EL (cell line): ENCODE measurements at regions not wholly inside any gene's neighbourhood (a gene's known extent, or its start where the extent isn't known, plus 50 kb on each side); places are given as distances from the start of the nearest gene placed in this dataset.
"Not testable (repeated sequence)": the region's sequence is repeated elsewhere in the genome, so short reads cannot be mapped to it uniquely, and the experiment has no call there.

Source experiments
- DNase-seq: peaks from one replicate; pipeline ENCODE4 v3.0.0-alpha.2; 2016

- DNase-seq, result no peak
Measured at GRCh38 chr10:21363092-21363730, 162.3 kb downstream of the SKIDA1 start.

- no peak for DNase-seq
Measured at GRCh38 chr10:21359202-21359601, 166.3 kb downstream of the SKIDA1 start.

GRCh38 chr10:21355591-21356011 is 169.9 kb downstream of the SKIDA1 start:
- peak; percentile 46 for DNase-seq

GRCh38 chr10:21352886-21353285 is 172.6 kb downstream of the SKIDA1 start:
- no peak for DNase-seq

GRCh38 chr10:21351594-21351993 is 173.9 kb downstream of the SKIDA1 start:
- DNase-seq, result not testable (repeated sequence)

DNA sequence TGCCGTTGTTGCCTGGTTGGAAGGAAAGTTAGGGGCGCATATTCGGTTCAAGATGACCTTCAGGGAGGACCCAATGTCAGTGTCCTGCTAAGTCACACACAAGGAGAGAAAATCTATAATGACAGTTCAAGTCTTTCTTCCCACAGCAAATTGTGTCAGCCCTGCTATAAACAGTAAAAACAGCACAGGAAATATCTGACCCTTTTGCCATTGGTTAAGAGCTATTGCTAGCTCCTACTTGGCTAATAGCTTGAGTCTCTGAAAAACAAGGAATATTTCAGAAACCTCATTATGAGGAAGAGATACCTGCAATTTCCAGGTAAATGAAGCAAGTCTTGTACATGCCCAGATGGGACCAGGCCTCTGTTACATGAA is 175.6 kb downstream of the SKIDA1 start:
- DNase-seq, result no peak

DNA sequence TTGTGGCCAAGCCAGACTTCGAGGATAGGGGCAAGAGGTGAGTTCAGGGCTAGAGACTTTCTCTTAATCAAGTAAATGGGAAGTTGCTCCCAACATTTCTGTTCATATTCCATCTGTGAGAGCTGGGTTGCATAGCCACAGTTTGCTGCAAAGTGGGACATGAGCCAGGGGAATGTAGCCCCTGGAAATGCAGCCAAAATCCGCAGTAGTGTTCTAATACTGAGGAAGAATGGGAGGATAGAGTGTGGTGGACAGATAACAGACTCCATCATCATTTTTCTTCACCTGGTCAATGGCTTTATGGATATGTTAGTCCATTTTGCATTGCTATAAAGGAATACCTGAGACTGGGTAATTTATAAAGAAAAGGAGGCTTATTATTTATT is 177.7 kb downstream of the SKIDA1 start:
- no peak for DNase-seq

DNA sequence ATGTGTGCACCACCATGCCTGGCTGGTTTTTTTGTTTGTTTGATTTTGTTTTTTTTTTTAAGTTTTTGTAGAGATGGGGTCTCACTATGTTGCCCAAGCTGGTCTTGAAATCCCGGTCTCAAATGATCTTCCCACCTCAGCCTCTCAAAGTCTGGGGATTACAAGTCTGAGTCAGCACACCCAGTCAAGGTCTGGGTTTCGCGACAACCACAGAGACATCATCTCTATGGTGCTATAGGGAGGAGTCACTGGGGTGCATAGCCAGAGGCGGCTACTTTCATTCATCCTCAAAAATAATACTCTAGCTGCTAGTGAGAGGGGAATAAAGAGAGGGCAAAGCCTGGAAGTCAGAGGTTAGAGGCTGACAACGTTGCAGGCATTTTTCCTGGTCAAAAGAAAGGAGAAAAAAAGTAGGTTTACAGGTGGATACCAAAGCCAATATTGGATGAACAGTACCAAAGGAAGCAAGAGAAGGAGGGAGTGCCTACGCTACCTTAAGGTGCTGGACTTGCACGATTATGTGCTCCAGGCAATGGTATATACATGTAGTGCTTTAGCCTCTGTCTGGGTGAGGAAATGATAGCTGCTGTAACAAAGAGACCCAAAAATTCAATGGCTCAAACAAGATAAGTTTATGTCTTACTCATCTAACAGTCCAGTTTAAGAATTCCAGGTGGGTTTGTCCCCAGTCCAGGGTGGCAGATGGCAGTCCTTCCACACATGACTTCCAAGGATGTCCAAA is 178.3 kb downstream of the SKIDA1 start:
- no peak for DNase-seq

DNA sequence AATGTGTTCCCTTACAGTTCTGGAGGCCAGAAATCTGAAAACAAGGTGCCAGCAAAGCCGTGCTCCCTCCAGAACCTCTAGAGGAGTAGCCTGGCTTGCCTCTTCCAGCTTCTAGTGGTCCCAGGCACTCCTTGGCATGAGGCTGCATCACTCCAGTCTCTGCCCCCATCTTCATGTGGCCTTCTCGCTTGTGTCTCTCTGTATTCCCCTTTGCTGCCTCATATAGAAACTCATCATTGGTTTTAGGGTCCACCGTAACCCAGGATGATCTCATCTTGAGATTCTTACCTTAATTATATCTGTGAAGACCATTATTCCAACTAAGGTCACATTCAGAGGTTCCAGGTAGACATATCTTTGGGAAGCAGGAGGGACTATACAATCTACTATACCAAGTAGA is 182.4 kb downstream of the SKIDA1 start:
- no peak for DNase-seq

- not testable (repeated sequence) for DNase-seq
Measured at GRCh38 chr10:21342499-21342898, 183.0 kb downstream of the SKIDA1 start.

GRCh38 chr10:21340331-21340730 is 185.2 kb downstream of the SKIDA1 start:
- DNase-seq, result peak; percentile 74

DNA sequence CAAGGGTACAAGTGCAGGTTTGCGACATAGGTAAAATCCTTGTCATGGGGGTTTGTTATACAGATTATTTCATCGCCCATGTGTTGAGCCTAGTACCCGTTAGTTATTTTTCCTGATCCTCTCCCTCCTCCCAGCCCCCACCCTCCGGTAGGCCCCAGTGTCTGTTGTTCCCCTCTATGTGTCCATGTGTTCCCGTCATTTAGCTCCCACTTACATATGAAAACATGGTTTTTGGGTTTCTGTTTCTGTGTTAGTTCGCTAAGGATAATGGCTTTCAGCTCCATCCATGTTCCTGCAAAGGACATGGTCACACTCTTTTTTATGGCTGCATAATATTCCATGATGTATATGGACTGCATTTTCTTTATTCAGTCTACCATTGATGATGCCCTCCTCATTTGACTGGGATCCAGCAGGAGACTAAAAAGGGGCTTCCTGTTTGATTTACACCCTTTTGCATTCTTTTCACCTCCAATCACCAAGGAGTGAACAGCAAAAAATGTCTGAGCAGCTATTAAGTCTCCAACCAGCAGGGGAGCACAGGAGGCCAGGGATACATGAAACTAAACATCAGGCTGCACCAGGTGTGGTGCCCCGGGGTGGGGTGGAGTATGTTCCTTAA is 188.2 kb downstream of the SKIDA1 start:
- DNase-seq, result no peak

GRCh38 chr10:21336476-21337170 is 188.9 kb downstream of the SKIDA1 start:
- DNase-seq, result peak; percentile 98

DNA sequence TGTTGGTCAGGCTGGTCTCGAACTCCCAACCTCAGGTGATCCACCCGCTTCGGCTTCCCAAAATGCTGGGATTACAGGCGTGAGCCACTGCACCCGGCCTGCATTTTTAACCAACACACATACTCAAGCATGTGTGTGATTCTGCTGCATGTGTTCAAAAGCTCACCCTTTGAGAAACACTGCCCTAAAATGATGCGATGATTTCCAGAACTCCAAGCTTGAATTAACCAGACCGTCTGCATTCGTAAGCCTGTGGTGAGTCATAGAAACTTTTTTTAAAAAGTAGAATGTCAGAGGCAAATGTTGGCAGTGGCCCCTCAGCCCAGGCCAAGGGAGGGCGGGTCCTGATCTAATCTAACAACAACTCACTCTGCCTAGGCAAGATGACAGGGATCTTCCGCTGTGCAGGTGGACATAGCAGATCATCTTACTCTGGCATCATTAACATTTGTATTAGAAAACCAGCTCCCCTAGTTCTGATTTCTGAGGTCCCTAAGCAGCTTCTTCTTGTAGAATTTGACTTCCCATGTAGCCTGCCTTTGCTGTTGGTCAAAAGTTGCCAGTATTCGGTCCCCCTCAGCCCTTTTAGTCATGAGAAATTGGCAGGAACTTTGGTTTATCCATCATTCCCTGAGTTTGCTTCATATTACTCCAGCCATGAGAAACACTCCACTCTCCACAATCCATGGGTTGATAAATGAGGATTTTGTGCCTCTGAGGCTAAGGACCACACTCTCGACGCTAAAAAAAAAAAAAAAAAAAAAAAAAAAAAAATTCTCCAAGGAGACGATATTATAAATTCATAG is 190.4 kb downstream of the SKIDA1 start:
- peak; percentile 88 for DNase-seq

- no peak for DNase-seq
Measured at GRCh38 chr10:21330628-21331020, 194.9 kb downstream of the SKIDA1 start.

DNA sequence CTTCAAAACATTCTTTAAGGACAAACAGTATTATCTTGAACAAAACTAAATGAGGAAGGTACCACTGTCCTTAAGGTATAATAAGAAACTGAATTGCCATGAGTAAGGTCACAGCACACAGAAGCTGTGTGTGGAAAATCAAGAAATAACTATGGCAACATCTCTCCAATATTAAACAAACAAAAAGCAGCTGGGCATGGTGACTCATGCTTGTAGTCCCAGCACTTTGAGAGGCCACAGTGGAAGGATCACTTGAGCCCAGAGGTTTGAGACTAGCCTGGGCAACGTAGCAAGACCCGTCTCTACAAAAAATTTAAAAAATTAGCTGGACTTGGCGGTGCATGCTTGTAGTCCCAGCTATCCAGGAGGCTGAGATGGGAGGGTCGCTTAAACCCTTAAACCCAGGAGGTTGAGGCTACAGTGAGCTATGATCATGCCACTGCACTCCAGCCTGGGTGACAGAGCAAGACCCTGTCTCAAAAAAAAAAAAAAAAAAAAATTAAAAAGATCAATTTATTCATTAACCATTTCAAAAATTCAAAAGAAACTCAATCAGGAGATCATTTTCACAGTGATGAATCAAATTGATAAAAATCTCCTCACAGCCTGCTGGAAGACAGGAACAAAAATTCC is 195.4 kb downstream of the SKIDA1 start:
- peak; percentile 84 for DNase-seq

GRCh38 chr10:21327289-21327993 is 198.0 kb downstream of the SKIDA1 start:
- no peak for DNase-seq

GRCh38 chr10:21326594-21327288 is 198.7 kb downstream of the SKIDA1 start:
- no peak for DNase-seq

DNA sequence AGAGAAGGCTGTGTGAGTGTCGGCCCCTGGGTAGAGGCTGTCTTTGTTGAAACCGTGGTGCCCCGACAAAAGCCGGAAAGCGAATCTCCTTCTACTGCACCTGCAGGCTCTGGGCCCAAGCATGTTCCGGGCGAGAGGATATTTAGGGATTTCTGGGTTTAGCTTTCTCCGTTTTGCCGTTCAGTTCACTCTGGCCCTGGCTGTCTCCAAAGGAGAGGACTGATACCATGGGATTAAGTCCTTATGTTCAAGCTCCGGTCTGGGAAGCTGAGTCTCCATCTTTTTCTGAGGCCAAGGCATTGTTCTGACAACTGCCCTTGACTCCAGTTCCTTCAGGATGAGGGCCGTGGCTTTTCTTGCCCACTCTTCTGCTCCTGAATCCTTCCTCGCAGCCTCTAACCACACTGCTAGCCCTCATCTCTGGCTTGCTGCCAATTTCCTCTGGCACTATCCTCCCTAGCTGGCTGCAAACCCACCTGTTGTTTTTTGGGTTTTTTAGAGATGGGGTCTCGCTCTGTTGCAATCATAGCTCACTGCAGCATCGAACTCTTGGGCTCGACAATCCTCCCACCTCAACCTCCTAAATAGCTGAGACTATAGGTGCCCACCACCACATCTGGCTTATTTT is 206.8 kb downstream of the SKIDA1 start:
- peak; percentile 29 for DNase-seq

DNA sequence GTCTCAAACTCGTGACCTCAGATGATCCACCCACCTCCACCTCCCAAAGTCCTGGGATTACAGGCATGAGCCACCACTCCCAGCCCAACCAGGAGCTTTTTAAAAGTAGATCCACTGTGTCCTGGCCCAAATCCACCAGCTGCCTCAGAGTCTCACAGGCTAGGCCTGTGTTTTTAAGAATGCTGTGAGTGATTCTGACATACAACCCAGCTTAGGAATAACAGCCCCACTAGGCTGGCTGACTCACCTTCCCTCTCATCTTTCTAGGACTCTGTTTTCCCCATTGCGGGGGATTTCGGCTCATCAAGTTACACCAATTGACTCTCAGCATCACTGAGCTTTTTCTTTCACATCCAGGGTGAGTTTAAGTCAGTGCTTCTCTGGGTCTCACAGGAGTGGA is 207.6 kb downstream of the SKIDA1 start:
- DNase-seq, result peak; percentile 68
